ENCODE measurements at regions not wholly inside any gene's neighbourhood (a gene's known extent, or its start where the extent isn't known, plus 50 kb on each side); places are given as distances from the start of the nearest gene placed in this dataset.
A peak's percentile ranks its signal among the peaks of the same experiment; 100 is the strongest.

DNA sequence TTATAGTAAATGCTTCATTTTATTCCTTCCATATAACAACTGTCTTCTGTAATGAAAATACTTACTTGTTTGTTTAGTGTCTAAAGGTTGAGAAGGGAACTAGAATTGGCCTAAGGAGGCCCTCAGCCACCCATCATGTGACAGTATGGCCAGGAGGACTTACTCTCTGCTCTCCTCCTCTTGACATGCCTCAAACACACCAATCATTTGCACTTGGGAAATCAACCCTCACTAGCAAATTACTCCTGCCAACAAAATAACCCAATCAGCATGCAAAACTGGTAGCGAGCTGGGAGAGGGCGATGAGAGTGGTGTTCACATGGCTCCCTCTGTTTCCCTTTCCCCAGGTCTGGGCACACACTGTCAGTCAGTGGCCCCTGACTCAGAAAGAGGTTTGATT lies 58.6 kb upstream of the MEF2C start:
- WGBS, 2 experiments (ENCODE audit: extremely low coverage in 2 of 2, insufficient read length in 1 of 2) = no CpG with 5 or more reads among the region's 2 CpGs
- no peak overlapping the region for H3K9ac ChIP-seq (ENCODE audit: low read depth, low read length)
- ATAC-seq (ENCODE audit: low read depth) (no peak), DNase-seq (no peak)
- H4K20me1 ChIP-seq (ENCODE audit: insufficient read depth, low read length) = no peaks in the 10 kb centered on the region
- H3K4me2 ChIP-seq (ENCODE audit: low read depth, low read length) = no peak overlapping the region
- peak overlapping the region; percentile 62 for H4K91ac ChIP-seq (ENCODE audit: insufficient read depth, low read depth, low read length)
- dilution Hi-C loops (cut with HindIII; ENCODE audit: low sequenced_read_pairs, unreplicated experiment) (no loop called here), in situ Hi-C loops (cut with MboI; ENCODE audit: low sequenced_read_pairs) (loop anchor here (10.0 kb wide), 1 partner anchor 57 kb away; the partner anchor contains the start of gene MEF2C), intact Hi-C loops (cut with micrococcal nuclease) (loop anchor here (5.0 to 10.0 kb wide), 2 partner anchors 157 to 214 kb away; no protein-coding TSS in a partner anchor)
- H2BK15ac ChIP-seq (ENCODE audit: low read depth, low read length) = peak overlapping the region; percentile 76; the same call in 1 of the 3 replicates
- CTCF ChIA-PET = no interaction called here
- H3K14ac ChIP-seq (replicated peaks; ENCODE audit: low read depth, low read length) = peak overlapping the region; percentile 52
- no peaks in the 10 kb centered on the region for H3K79me1 ChIP-seq (ENCODE audit: low read depth in 1 of 2, low read length in 2 of 2)
- peak overlapping the region; percentile 26; the same call in 1 of the 2 replicates for H3K27ac ChIP-seq (ENCODE audit: insufficient read depth, low read length)
- H2AK9ac ChIP-seq (replicated peaks; ENCODE audit: low read depth, low read length, poor library complexity) = no peak overlapping the region
- peak overlapping the region; percentile 76; the same call in 1 of the 2 replicates for H2AK5ac ChIP-seq (ENCODE audit: low read depth, low read length)
- peak overlapping the region; percentile 88 for H2BK120ac ChIP-seq (ENCODE audit: low read depth, low read length)
- no peaks in the 10 kb centered on the region for H3K9me3 ChIP-seq (ENCODE audit: control insufficient read depth, insufficient read depth, low read length)
- H3K18ac ChIP-seq (ENCODE audit: low read depth, low read length) = peak overlapping the region; percentile 39
- POLR2A ChIA-PET (ENCODE audit: unreplicated experiment) = no interaction called here
- no peaks in the 10 kb centered on the region for H3K36me3 ChIP-seq (ENCODE audit: control insufficient read depth, insufficient read depth, low read length)
- no peak overlapping the region for H2BK5ac ChIP-seq (ENCODE audit: low read depth, low read length, poor library complexity, severe bottlenecking)
- H3K27me3 ChIP-seq (ENCODE audit: control insufficient read depth, insufficient read depth, low read length) = no peaks in the 10 kb centered on the region
- H3K9me1 ChIP-seq (ENCODE audit: insufficient read depth, low read length) = peaks cover 8% of the 10 kb centered on the region
- TF ChIP-seq MAZ (IDR thresholded peaks at IDR 0.05; ENCODE audit: borderline replicate concordance, low read depth, low read length) (no peak), FOS (IDR thresholded peaks at IDR 0.05; ENCODE audit: low read depth, low read length) (no peak), CEBPB (IDR thresholded peaks at IDR 0.05; ENCODE audit: low read depth, low read length) (no peak), CHD1 (IDR thresholded peaks at IDR 0.05; ENCODE audit: low read depth, low read length) (no peak), SMC3 (IDR thresholded peaks at IDR 0.05; ENCODE audit: low read depth, low read length) (no peak), MAFK (IDR thresholded peaks at IDR 0.05; ENCODE audit: low read depth, low read length) (no peak), RAD21 (IDR thresholded peaks at IDR 0.05; ENCODE audit: low read length) (no peak), BHLHE40 (IDR thresholded peaks at IDR 0.05; ENCODE audit: low read depth, low read length) (no peak), NFE2L2 (IDR thresholded peaks at IDR 0.05; ENCODE audit: low read depth, low read length) (no peak), MXI1 (IDR thresholded peaks at IDR 0.05; ENCODE audit: borderline replicate concordance, low read depth, low read length) (no peak), RCOR1 (IDR thresholded peaks at IDR 0.05; ENCODE audit: insufficient replicate concordance, low read length) (no peak), RFX5 (IDR thresholded peaks at IDR 0.05; ENCODE audit: low read depth, low read length) (no peak)
- TF ChIP-seq, protein P1, sequence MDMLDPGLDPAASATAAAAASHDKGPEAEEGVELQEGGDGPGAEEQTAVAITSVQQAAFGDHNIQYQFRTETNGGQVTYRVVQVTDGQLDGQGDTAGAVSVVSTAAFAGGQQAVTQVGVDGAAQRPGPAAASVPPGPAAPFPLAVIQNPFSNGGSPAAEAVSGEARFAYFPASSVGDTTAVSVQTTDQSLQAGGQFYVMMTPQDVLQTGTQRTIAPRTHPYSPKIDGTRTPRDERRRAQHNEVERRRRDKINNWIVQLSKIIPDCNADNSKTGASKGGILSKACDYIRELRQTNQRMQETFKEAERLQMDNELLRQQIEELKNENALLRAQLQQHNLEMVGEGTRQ (IDR thresholded peaks at IDR 0.05; ENCODE audit: low read depth, low read length) = no peak
- TF ChIP-seq, protein P2, sequence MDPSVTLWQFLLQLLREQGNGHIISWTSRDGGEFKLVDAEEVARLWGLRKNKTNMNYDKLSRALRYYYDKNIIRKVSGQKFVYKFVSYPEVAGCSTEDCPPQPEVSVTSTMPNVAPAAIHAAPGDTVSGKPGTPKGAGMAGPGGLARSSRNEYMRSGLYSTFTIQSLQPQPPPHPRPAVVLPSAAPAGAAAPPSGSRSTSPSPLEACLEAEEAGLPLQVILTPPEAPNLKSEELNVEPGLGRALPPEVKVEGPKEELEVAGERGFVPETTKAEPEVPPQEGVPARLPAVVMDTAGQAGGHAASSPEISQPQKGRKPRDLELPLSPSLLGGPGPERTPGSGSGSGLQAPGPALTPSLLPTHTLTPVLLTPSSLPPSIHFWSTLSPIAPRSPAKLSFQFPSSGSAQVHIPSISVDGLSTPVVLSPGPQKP (IDR thresholded peaks at IDR 0.05; ENCODE audit: borderline replicate concordance, low read depth, low read length) = no peak
- peak overlapping the region; percentile 89 for H3K4ac ChIP-seq (ENCODE audit: low read depth, low read length)
- H2AFZ ChIP-seq (replicated peaks; ENCODE audit: low read length, poor library complexity) = no peak overlapping the region
- peak overlapping the region; percentile 5; the same call in 1 of the 2 replicates for H4K5ac ChIP-seq (ENCODE audit: low read depth, low read length)
- H2BK20ac ChIP-seq (ENCODE audit: low read depth, low read length) = peak overlapping the region; percentile 92
- H3K4me1 ChIP-seq (ENCODE audit: control insufficient read depth, insufficient read depth, low read length) = peaks cover 17% of the 10 kb centered on the region
- no peak overlapping the region for H3K4me3 ChIP-seq (ENCODE audit: insufficient read depth, low read depth, low read length)
- no peak overlapping the region for H3K56ac ChIP-seq (ENCODE audit: extremely low read depth, insufficient read depth, low read length)
- BruUV-seq (replicated peaks) = no TSS peak
- peak overlapping the region in 1 of 2 experiments; percentile 57; a peak in 1 of 4 replicates for H4K8ac ChIP-seq (ENCODE audit: low read depth in 2 of 2, low read length in 2 of 2)
- H3K23ac ChIP-seq (ENCODE audit: low read depth, low read length) = peak overlapping the region; percentile 16; the same call in 1 of the 2 replicates
